GM21723 (cell line): ENCODE measurements at regions not wholly inside any gene's neighbourhood (a gene's known extent, or its start where the extent isn't known, plus 50 kb on each side); places are given as distances from the start of the nearest gene placed in this dataset.

Experiments used
- ATAC-seq: cut with Tn5 transposase; IDR thresholded peaks from one replicate; pipeline ENCODE4 v1.9.1; 2021; ENCODE audit warnings: mild to moderate bottlenecking, moderate library complexity; ENCODE audit not compliant: unreplicated experiment

DNA sequence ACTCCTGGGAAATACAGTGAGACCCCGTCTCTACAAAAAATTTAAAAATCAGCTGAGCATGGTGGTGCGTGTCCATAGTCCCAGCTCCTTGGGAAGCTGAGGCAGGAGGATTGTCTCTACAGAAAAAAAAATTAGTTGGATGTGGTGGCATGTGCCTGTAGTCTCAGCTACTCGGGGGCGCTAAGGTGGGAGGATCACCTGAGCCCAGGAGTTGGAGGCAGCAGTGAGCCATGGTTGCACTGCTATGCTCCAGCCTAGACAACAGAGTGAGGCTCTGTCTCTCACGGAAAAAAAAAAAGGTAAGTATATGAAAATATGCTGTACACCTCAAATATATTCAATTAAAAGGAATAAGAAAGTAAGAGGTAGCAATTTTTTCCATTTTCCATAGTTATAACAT is 92.5 kb upstream of the TGIF1 start:
- ATAC-seq = no peak

DNA sequence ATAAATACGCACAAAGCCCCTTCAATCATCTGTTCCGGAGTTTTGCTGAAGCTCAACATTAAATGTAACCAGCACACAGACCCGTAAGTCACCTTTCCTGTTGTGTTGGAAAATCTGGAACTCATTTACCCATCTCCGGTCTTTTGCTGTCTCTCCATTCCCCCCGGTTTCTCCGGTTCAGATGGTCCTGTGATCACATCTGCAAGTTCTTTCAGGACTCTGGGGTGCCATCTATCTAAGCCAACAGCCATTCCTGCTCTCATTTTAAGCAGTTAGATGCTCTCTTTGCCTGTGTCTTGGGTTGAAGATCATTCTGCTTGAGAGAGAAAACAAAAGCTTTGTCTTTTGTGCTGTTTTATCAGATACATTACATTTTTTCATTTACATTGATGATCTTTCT is 91.7 kb upstream of the TGIF1 start:
- no peak for ATAC-seq

DNA sequence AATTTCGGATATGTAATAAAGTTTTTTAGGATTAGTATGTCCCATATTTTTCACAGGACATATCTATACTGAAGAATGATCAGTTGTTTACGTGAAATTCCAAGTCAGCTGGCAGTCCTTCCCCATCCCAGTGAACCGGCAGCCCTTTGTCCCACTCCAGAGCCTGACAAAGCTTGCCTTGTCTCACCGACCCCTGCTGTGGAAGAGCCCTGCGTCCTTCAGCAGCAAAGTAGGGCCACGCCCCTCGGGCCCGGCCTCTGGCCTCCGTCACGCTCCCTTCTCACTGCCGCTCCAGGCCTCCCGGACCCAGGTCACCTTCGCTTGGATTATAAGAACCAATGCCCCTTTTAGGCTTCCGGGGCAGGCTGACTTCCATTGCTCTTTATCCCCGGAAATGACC is 89.8 kb upstream of the TGIF1 start:
- ATAC-seq = no peak

DNA sequence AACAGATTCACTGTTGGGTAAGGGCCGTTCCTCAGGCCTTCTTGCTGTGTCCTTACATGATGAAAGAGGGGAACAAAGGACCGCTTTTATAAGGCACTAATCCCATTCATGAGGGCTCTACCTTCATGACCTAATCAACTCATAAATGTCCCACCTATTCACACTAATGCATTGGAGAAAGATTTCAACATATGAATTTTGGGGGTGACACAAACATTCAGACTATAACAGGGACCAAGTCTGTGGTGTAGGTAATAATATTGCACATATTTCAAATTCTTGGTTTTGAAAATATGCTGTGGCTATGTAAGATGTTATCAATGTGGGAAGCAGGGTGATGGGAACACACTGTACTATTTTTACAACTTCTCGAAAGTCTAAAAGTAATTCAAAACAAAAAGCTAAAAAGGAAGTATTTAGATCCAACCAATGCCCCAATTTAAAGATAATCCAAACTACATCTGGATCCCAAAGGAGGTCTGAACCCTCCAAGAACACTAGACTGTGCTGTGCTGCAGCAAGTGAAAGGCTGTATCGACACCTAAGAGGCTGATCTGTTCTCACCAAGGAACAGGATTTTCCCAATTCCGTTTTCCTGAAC is 82.4 kb upstream of the TGIF1 start:
- ATAC-seq = no peak

DNA sequence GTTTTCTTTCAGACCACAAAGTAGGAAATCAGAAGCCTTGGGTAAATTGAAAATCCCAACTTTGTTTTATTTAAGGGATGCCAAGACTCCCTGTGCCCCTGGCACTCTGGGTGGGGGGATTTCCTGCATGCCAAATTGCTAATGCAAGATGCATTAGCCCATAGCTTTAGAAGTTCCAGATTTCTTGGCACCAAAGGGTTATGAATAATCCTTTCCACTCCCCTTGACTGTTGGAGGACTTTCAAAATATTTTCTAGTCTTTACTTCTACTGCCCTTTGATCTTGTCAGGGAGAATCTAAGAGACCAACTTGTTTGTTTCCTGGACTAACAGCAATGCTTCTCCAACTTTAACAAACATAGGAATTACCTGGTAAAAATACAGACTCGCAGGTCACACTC is 81.8 kb upstream of the TGIF1 start:
- no peak for ATAC-seq

DNA sequence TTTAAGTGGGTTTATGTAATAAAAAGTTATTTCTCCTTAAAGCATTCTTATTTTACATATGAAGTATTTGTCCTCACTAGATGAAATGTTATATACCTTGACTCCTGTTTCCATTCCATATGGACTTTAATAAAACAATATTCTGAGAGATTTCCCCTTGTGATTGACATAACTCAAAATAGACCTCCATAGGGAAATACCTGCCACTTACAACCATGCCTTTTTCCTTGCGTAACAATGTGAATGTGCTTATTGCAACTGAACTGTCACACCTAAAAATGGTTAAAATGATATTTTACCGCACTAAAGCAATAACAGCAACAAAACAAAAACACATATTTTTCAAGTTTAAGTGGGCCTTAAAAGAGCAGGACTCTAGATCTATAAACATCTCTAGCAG is 70.3 kb upstream of the TGIF1 start:
- no peak for ATAC-seq

DNA sequence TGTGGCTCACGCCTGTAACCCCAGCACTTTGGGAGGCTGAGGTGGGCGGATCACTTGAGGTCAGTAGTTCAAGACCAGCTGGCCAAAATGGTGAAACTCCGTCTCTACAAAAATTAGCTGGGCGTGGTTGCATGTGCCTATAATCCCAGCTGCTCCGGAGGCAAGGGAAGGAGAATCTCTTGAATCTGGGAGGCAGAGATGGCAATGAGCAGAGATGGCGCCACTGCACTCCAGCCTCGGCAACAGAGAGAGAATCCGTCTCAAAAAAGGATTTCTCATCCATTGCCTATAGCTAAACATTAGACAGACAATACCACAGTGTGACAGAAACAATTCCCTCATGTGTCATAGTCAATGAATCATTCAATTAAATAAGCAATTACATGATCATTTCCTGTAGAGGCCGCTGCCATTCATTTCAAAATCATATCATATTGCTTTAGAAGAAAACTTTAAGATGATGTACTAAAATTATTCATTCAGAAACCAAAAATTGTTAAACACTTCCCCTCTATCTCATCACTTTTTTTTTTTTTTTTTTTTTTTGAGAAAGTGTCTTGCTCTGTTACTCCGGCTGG is 69.5 kb upstream of the TGIF1 start:
- ATAC-seq = no peak

DNA sequence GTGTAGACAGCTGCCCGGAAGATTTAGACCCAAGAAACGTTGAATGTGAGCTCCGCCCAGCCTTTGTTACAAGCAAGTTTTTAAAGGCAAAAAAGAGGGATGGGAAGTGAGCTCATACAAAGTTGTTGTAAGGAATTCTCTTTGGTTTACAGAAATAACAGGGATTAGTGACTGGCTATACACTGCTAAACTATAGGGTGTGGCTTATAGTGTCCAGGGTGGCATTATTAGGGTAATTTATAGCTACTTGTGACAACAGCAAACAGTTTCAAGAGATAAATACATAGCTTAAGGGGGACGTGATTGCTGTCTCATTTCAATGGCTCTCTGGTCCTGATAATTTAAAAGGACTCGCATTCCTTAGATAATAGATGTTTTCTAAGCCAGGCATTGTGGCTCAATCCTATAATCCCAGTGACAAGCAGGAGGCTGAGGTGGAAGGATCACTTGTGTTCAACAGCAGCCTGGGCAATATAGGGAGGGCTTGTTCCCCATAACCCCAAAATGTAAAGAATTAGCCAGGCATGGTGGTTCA is 66.5 kb upstream of the TGIF1 start:
- no peak for ATAC-seq

DNA sequence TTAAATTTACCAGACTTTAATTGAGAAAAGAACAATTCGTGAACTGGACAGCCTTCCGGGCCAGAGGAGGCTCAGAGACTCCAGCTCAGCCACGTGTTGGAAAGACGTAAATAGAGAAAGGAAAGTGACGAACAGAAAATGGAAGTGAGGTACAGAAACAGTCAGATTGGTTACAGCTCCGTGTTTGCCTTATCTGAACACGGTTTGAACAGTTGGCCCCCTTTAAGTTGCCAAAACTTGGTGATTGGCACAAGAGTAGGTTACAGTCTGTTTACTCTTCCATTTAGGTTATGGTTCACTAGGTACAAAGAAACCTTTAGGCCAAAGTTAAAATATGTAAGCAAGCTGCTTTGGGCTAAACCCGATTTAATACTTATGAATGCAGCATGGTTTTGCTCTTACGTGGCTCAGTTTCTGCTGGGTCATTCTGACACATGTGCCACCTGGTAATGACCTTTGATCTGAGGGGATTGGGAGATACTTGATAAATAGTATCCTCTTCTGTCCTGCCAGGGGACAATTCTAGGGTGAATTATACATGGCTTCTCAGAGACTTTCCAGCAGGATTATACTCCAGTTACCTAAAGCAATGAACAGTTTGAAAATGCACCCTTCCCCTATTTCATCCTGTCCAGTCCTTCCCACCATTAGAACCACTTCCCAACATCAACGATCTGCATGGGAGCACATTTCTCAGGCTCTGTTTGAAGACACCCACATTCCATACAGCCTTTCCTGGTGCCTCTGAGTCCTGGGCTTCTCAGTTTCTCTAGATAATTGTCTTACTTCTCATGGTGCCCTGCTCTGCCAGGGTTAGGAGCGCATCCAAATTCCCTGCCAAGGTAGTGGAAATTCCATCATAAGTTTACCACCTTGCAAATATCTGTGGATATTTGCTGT is 65.1 kb upstream of the TGIF1 start:
- ATAC-seq = peak; percentile 82

DNA sequence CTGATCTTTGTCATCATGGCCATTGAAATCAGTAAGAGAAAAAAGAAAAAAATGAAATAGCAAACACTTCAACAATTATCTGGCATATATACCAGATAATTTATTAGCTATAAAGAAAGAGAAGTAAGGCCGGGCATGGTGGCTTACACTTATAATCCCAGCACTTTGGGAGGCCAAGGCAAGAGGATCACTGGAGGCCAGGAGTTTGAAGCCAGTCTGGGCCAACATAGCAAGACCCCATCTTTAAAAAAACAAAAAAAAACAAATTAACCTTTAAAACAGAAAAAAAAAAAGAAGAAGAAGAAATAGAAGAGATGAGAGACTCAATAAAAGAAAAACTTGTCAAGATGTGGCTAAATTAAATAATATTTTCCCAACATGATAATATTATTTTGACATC is 61.6 kb upstream of the TGIF1 start:
- no peak for ATAC-seq

DNA sequence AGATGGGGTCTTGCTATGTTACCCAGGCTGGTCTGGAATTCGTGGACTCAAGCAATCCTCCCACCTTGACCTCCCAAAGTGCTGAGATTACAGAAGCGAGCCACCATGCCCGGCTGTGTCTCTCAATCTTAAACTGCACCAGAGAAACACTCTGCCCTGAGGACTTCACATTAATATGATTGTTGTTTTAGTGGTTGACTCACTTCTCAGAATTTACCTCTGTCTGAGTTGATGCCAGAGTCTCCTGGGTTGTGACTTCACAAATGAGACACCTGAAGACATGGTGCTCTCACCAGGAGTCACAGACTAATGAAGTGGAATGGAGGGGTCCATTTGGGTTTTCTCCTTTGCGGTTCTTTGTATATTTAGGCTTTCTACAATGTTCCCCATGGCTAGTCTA is 61.0 kb upstream of the TGIF1 start:
- no peak for ATAC-seq

DNA sequence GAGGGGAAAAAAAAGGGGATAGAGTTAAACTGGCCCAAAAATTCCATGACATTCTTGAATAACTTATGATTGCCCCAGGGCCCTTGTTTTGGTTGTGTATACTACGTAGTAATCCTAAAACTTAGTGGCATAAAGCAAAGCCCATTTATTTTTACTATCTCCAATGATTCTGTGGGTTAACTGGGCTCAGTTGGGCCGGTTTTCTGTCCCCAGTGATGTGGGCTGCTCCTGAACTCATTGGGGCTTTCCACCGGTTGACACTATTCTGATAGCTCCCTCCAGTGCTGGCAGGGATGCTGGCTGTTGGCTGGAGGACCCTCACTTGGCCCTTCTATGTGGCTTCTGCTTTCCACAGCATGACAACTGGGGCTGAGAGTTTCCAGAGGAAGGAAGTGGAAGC is 60.0 kb upstream of the TGIF1 start:
- ATAC-seq = no peak

DNA sequence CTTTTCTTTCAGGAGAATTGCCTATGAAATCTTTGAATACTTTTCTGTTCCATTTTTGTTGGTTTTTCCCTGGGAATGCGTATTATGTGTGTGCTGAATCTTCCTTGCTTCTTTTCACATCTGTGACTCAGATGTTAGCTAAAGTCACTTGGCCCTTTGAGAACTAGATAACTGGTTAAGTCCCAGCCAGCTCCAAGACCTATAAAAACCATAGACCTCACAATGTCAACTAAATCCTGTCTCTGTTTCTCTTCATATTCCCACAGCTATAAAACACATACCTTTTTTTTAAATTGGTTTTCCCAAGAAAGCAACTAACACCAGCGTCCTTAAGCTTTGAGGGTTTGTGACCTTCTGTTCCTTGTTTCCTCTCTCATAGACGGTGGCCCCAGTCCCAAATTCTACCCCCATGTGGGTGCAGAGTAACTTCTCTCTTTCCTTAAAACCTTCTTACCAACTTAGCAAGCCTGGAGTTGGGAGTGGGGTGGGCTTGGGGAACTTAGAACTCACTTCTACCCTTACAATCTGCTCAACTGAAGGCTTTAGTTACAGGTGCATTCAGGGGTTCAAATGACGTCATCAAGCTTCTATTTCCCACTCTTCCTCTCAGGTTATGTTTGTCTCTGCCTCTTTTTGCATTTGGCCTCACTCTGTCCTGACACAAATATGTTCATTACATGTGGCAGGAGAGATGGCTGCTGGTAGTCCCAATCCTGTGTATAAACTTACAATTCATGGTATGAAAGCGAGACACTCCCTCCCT is 58.1 kb upstream of the TGIF1 start:
- no peak for ATAC-seq

DNA sequence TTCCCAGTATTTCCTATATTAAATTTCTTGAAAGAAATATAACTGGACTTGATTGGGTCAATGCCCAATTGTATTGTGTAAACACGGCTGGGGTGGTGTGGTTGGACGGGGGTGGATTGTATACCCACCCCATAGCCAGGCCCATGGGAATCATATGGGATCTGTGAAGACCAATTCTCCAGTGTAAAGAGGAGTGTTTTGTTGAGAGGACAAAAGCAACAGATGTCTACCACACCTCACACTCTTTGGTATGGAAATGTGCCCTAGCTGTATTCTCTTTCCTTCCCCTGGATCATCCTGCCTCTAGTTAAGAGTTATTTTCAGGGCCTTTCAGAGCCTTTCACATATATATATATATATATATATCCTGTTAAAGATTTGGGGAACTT is 57.5 kb upstream of the TGIF1 start:
- ATAC-seq = no peak

DNA sequence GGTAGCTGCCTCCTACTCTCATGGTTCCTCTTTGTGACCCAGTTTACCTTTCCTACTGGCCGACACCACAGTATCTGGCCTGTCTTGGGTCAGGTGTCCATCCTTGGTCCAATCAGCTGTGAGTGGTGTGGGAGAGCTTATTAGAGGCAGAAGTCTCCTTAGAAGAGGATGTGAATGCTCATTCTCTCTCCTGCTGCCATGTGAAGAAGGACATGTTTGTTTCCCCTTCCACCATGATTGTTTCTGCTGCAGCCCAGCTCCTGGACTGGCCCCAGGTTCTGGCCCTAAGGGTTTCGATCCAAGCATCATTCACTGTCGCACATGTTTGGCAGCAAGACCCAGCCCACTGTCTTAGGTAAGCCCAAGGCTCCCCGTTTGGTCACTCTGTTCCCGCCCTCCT is 55.3 kb upstream of the TGIF1 start:
- no peak for ATAC-seq

DNA sequence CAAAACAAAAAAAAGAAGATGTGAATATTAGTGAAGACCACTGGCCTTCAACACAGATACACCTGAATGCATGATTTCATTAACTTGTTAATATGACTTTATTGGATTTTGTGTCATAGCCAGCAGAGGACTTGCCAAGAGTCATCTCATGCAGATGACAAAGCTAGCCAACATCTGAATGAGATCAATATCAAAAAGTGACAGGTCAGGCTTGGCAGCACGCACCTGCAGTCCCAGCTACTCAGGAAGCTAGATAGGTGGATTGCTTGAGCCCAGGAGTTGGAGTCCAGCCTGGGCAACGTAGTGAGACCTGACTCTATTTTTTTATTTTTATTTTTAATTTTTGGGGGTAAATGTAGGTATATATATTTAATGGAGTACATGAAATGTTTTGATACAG is 54.5 kb upstream of the TGIF1 start:
- ATAC-seq = no peak

DNA sequence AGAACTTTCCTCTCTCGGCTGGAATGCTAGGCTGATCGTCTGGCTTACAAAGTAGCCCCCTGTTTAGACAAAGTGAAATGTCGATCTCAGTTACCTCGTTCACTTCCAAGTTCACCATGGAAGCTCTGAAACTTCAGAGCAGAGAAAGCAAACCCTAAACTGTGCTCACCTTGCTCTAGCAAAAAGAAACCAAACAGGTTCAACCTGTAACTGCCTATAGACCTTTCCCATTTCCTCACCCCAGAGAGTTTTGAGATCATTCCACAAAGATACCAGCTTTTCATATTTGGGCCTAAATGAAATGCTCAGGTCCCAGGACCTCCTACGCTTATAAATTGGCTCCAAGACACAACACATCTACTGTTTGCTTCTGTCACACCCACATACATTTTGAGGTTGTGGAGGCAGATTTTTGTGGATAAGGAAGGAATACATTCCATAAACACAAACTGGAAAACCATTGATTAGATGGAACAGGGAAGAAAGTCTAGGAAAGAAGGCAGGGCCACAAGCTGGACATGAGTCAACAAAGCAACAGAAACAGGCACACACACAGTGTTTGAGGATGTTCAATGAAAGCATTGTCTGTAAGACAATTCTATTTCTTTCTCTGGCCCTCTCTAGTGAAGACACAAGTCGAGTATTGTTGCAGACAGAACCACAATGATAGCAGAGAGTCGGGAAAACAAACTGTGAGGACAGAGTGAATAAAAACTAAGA is 52.8 kb upstream of the TGIF1 start:
- no peak for ATAC-seq

DNA sequence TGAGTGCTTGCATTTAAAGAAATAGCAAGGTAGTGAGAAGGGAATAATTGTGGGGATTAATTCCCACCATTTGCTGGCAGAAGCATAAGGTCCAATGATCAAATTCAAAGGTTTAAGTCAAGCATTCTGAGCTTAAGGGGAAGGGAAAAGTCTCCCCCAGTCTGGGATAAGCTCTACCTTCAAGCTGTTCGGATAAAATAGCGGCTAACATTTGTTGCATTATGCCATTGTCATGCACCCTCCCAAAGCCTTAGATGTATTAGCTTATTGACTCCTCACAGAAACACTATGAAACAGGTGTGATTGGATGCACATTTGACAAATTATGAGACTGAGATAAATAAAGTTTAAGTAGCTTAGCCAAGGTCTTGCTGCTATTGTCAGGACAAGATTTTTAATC is 52.2 kb upstream of the TGIF1 start:
- no peak for ATAC-seq
